Loucy (cell line): ENCODE measurements at regions not wholly inside any gene's neighbourhood (a gene's known extent, or its start where the extent isn't known, plus 50 kb on each side); places are given as distances from the start of the nearest gene placed in this dataset.

Source experiments
- EZH2phosphoT487 ChIP-seq: fragments of 200-600 bp; IDR thresholded peaks from 2 replicates; pipeline ENCODE4 v1.6.1; 2018; ENCODE audit warnings: antibody characterized with exemption, mild to moderate bottlenecking, moderate library complexity, borderline replicate concordance
- TF ChIP-seq, protein P1 (sequence below): fragments of 200-600 bp; sonication (generic); conservative IDR thresholded peaks from 2 replicates; pipeline ENCODE4 v1.5.1; 2014; ENCODE audit warnings: mild to moderate bottlenecking, antibody characterized with exemption, low read length

GRCh38 chr11:130679247-130679646 is 230.8 kb downstream of the ADAMTS15 start:
- TF ChIP-seq, protein P1, sequence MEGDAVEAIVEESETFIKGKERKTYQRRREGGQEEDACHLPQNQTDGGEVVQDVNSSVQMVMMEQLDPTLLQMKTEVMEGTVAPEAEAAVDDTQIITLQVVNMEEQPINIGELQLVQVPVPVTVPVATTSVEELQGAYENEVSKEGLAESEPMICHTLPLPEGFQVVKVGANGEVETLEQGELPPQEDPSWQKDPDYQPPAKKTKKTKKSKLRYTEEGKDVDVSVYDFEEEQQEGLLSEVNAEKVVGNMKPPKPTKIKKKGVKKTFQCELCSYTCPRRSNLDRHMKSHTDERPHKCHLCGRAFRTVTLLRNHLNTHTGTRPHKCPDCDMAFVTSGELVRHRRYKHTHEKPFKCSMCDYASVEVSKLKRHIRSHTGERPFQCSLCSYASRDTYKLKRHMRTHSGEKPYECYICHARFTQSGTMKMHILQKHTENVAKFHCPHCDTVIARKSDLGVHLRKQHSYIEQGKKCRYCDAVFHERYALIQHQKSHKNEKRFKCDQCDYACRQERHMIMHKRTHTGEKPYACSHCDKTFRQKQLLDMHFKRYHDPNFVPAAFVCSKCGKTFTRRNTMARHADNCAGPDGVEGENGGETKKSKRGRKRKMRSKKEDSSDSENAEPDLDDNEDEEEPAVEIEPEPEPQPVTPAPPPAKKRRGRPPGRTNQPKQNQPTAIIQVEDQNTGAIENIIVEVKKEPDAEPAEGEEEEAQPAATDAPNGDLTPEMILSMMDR = no peak
- no peak for TF ChIP-seq EZH2phosphoT487
